RKO (cell line): ENCODE measurements at regions not wholly inside any gene's neighbourhood (a gene's known extent, or its start where the extent isn't known, plus 50 kb on each side); places are given as distances from the start of the nearest gene placed in this dataset.
"Not testable (repeated sequence)": the region's sequence is repeated elsewhere in the genome, so short reads cannot be mapped to it uniquely, and the experiment has no call there.

Experiments
- DNase-seq: peaks from one replicate; pipeline ENCODE4 v3.0.0-alpha.2; 2016; ENCODE audit warnings: low spot score

GRCh38 chr3:134106580-134106979 lies 76.9 kb upstream of the SLCO2A1 start:
- no peak for DNase-seq

DNA sequence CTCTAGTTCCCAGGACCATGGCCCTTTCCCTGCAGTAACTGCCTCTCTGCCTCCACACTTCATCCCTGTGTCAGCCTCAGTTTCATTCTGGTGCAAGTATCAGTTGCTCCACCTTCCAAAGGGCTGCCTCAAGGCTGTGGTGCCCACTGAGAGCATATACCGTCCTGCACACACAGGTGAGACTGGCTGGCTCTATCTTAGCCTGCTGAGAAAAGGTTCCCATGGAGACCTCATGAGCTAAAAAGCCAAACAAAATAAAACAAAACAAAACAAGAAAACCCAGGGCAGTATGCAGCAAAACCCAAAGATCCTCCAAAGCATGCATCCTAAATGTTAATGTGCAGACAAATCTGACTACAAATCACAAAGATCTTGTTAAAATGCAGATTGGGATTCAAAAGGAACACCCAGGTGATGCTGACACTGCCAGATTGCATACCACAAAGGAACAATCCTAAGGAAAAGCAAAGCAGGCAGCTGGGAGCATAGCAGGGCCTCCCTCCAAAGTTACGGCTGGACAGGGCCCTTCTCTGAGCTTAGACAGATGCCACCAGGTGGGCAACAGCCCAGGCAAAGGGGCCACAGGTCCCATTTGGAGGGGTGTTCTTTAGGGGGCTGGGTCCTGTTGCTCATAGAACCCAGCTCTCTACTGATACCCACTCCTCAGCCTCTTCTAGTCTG lies 76.3 kb upstream of the SLCO2A1 start:
- no peak for DNase-seq

GRCh38 chr3:134104031-134104430 lies 74.3 kb upstream of the SLCO2A1 start:
- no peak for DNase-seq

GRCh38 chr3:134103470-134103869 lies 73.7 kb upstream of the SLCO2A1 start:
- no peak for DNase-seq

DNA sequence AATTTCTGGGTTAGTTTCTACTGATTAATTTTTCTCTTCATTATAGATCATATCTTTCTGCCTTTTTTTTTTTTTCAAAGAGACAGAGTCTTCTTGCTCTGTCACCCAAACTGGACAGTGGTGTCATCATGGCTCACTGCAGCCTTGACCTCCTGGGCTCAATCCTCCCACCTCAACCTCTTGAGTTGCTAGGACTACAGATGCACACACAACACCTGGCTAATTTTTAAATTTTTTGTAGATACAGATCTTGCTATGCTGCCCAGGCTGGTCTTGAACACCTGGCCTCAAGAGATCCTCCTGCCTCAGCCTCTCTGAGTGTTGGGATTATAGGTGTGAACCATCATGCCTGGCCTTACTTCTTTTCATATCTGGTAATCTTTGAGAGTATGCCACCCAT lies 73.3 kb upstream of the SLCO2A1 start:
- no peak for DNase-seq

GRCh38 chr3:134096214-134096613 lies 66.5 kb upstream of the SLCO2A1 start:
- not testable (repeated sequence) for DNase-seq

- no peak for DNase-seq
Measured at GRCh38 chr3:134095005-134095404, 65.3 kb upstream of the SLCO2A1 start.

GRCh38 chr3:134094491-134094890 lies 64.8 kb upstream of the SLCO2A1 start:
- no peak for DNase-seq

DNA sequence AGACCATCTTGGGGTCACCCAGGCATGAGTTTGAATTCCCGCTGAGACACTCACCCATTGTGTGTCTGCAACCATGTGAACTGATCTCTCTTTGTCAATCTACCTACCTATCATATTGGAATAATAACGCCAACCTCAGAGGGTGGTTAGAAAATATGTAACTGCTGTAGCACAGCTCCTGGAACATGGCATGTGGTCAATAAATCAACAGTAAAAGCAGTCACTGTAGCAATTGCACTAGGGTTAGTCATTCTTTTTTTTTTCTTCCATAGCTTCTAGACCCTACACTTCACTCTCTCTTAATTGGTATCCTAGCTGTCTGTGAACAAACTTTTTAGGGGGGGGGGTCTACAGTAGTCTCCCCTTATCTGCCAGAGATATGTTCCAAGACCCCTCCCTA lies 64.2 kb upstream of the SLCO2A1 start:
- DNase-seq: no peak

- DNase-seq: no peak
Measured at GRCh38 chr3:134092208-134092701, 62.5 kb upstream of the SLCO2A1 start.

GRCh38 chr3:134090031-134090430 lies 60.3 kb upstream of the SLCO2A1 start:
- no peak for DNase-seq

DNA sequence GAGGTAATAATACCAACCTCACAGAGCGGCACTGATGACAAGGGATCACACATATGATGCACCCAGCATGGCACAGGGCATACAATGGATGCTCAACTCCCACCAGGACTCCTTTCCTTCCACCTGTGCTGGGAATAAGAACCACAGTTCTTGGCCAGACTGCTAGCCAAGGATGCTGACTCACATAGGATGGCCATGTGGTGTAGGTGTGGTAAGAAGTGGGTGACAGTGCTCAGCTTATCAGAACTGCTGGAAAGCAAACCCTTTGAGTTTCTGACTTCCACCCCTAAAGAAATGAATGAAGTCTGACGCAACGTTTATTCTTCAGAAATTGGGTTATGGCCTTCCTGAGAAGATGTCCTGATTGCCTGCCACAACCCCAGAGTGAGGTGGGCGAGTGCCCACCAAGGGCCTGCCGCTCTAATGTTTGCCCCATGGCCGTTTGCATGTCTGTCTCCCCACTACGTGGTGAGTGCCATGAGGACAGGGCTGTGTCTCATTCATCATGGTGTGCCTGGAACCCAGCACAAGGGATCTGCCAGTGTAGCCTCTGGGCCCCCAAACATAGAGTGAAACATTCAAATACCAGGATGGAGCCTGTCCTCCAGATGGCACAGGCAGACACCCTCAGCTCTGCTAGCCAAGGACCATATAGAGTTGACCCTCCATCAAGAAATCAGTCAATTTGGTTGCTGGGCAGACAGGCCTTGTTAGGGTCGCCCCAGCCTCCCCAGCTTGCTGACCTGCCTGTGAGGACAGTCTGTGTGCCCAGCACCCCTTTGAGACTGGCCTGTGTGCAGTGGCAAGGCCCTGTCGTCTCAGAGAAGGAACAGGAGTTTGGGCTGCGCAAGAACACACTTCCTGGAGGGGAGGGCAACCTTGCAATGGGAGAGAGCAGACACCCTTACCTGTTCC lies 57.6 kb upstream of the SLCO2A1 start:
- DNase-seq: no peak

- no peak for DNase-seq
Measured at GRCh38 chr3:134086616-134087015, 56.9 kb upstream of the SLCO2A1 start.

- peak; percentile 35 for DNase-seq
Measured at GRCh38 chr3:134085034-134085775, 55.5 kb upstream of the SLCO2A1 start.

DNA sequence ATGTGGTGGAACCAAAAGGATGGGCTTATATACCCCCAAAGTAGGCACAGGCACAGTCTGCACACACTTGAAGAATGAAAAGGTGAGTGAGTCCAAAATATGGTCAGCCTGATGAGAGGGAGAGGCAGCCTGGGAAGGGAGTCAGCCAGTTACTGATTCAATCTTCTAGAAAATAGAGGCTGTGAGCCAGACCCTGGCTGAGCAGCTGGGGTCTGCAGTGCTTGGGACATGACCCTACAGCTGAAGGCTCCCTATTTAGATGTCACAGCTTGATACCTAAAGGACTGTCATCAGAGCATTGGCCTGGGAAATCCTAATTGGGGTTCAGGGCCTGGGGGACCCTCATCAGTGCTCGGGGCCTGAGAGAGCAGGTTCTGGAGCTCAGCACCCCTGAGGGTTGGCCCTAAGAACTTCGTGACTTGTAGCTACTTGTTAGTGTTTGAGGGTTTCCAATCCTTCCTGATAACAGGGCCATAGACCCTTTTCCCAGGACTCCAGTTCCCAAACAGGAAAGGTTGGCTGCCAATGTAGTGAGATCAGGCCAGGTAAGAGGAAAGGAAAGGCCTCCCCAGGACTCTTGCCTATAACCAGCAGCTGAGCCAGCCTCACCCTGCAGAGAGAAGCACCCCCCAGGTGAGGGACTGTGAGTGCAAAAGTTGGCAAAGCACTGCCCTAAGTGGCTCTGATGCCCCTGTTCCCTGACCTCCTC lies 54.7 kb upstream of the SLCO2A1 start:
- DNase-seq: no peak

GRCh38 chr3:134083626-134084241 lies 54.0 kb upstream of the SLCO2A1 start:
- no peak for DNase-seq

GRCh38 chr3:134083008-134083407 lies 53.3 kb upstream of the SLCO2A1 start:
- no peak for DNase-seq

DNA sequence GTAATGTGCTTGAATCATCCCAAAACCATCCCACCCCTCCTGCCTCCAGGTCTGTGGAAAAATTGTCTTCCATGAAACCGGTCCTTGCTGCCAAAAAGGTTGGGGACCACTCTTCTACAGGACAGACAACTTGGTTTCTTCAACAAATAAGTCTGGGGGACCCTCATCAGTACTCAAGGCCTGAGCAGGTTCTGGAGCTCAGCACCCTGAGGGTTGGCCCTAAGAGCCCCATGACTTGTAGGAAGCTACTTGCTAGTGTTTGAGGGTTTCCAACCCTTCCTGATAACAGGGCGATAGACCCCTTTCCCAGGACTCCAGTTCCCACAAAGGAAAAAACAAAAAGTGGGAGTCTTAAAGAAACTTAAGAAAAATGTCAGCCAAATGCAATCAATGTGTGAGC lies 52.9 kb upstream of the SLCO2A1 start:
- no peak for DNase-seq

- no peak for DNase-seq
Measured at GRCh38 chr3:134081211-134081610, 51.5 kb upstream of the SLCO2A1 start.

- DNase-seq: no peak
Measured at GRCh38 chr3:134080761-134081160, 51.0 kb upstream of the SLCO2A1 start.

DNA sequence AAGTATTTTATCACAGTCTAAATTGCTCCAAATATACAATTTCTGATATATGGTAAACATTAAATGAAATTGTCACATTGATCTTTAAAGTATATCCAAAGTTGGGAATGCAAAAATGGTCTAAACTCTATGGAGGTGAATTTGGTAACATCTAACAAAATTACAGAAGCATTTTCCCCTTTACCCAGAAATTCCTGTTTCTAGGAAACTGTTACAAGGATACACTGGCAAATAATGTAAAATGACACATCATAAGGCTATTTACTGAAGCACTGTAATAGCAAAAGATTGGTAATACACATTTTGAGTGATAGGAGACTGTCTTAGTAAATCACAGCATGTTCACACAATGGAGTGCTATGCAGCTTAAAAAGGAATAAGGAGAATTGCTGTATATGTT lies 50.0 kb upstream of the SLCO2A1 start:
- no peak for DNase-seq
